CD4-positive, alpha-beta T cell (primary cell): ENCODE measurements at regions not wholly inside any gene's neighbourhood (a gene's known extent, or its start where the extent isn't known, plus 50 kb on each side); places are given as distances from the start of the nearest gene placed in this dataset.
"Not testable (repeated sequence)": the region's sequence is repeated elsewhere in the genome, so short reads cannot be mapped to it uniquely, and the experiment has no call there.

Experiments
- ATAC-seq: fragments of 200-7000 bp; cut with Tn5 transposase; one replicate; pipeline ENCODE4 v1.10.0; 2022; ENCODE audit warnings: mild to moderate bottlenecking; ENCODE audit not compliant: poor library complexity
- CTCF ChIA-PET: fragments of 350-600 bp; sonication (Branson Sonifier 250); formaldehyde crosslinking; loops from one replicate; lab custom pipeline; 2021; ENCODE audit warnings: antibody characterized with exemption, inconsistent platforms; lab: Charles Lee
- POLR2A ChIA-PET: fragments of 350-600 bp; sonication (Branson Sonifier 250); formaldehyde crosslinking; loops from one replicate; lab custom pipeline; 2021; ENCODE audit warnings: antibody characterized with exemption, inconsistent platforms; lab: Charles Lee
- DNase-seq, 14 experiments: peaks; one replicate each; pipeline ENCODE4 v3.0.0-alpha.2; 2013 to 2020; ENCODE audit warnings: mixed read lengths in 2 of 14
- H3K27ac ChIP-seq, 2 donors: one replicate each; pipeline versions ENCODE4 v1.5.1 to v1.7.0; 2013; ENCODE audit warnings: low read length in 2 of 2, low read depth in 1 of 2, mild to moderate bottlenecking in 1 of 2
- H3K27me3 ChIP-seq, 2 experiments: 1 replicate in 1 of 2; 2 replicates in 1 of 2; pipeline versions ENCODE4 v1.6.1 to v1.7.0; 2013; ENCODE audit warnings: low read length in 2 of 2, control low read depth in 1 of 2, mild to moderate bottlenecking in 1 of 2, moderate library complexity in 1 of 2; ENCODE audit not compliant: insufficient read depth in 2 of 2, control insufficient read depth in 1 of 2
- H3K36me3 ChIP-seq: one replicate; pipeline ENCODE4 v1.6.1; 2013; ENCODE audit warnings: low read length, control low read depth; ENCODE audit not compliant: insufficient read depth
- H3K4me1 ChIP-seq: one replicate; pipeline ENCODE4 v1.6.1; 2013; ENCODE audit warnings: low read length, control low read depth; ENCODE audit not compliant: insufficient read depth
- H3K4me3 ChIP-seq: one replicate; pipeline ENCODE4 v1.5.1; 2013; ENCODE audit warnings: mild to moderate bottlenecking, low read length, moderate library complexity
- H3K9me3 ChIP-seq, 2 experiments: 1 replicate in 1 of 2; 2 replicates in 1 of 2; pipeline versions ENCODE4 v1.6.1 to v1.7.0; 2013; ENCODE audit warnings: low read length in 2 of 2, mild to moderate bottlenecking in 2 of 2, control low read depth in 1 of 2, moderate library complexity in 1 of 2; ENCODE audit not compliant: control insufficient read depth in 1 of 2, insufficient read depth in 1 of 2
- H3K27ac Mint-ChIP-seq: one replicate; pipeline ENCODE4 v1.8.0; 2020; ENCODE audit warnings: mixed read lengths
- H3K27me3 Mint-ChIP-seq: one replicate; pipeline ENCODE4 v1.8.0; 2021; ENCODE audit warnings: mixed read lengths
- H3K36me3 Mint-ChIP-seq: one replicate; pipeline ENCODE4 v1.8.0; 2021; ENCODE audit warnings: low read depth, mixed read lengths
- H3K4me1 Mint-ChIP-seq: one replicate; pipeline ENCODE4 v1.8.0; 2021; ENCODE audit warnings: low read depth, mixed read lengths
- H3K4me3 Mint-ChIP-seq: one replicate; pipeline ENCODE4 v1.8.0; 2020; ENCODE audit warnings: mild to moderate bottlenecking, mixed read lengths
- H3K9me3 Mint-ChIP-seq: one replicate; pipeline ENCODE4 v1.8.0; 2020; ENCODE audit warnings: mixed read lengths
- CTCF ChIP-seq: fragments of 200-600 bp; IDR thresholded peaks from one replicate; pipeline ENCODE4 v1.8.0; 2022; ENCODE audit warnings: antibody characterized with exemption, mild to moderate bottlenecking
- intact Hi-C, 2 experiments: fragments of 100-400 bp; cut with DNase I in 1 of 2; cut with micrococcal nuclease in 1 of 2; formaldehyde crosslinking; loops; one replicate each; pipeline versions ENCODE4 v1.15.1 to v1.9.0; 2023 to 2025; cut with DNase I, micrococcal nuclease

- intact Hi-C loops, ATAC-seq, H3K27ac ChIP-seq: not testable (repeated sequence)
These were observed 61.2 kb upstream of the ZNF322 start for GRCh38 chr6:26720663-26721218.

DNA sequence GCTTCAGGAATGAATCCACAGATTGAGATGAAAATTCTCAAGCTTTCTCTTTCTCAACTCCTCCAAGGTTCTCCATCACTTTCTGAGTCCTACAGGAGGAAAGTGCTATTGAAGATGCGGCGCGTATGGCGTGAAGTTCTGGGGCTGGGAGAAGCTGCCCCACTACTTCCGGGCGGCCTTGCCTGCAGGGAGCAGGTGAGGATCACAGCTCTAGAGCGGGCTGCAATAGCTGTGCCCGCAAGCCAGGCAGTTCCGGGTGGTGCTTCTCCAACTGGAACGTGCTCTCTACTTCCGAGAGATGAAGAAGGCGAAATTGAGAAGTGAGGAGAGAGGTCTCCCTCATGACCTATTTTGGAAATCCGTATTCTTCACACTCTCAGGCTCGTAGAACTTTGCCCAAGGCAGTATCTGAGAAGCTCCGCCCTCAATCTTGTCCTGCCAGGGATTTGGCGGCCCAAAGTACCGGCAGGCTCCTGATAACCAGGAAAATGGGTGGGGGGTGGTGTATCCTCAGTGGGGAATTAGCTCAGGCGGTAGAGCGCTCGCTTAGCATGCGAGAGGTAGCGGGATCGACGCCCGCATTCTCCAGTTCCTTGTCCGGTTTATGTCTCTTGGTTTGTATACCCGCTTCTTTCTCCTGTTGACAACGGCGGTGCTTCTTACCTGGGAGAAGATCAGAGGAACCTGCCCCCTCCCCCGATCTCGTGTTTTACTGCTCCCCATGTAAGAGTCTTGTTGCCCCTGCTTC lies 70.6 kb upstream of the ZNF322 start:
- H3K27me3 Mint-ChIP-seq, DNase-seq, H3K36me3 ChIP-seq, CTCF ChIA-PET, H3K27ac ChIP-seq, H3K9me3 Mint-ChIP-seq, H3K27ac Mint-ChIP-seq, ATAC-seq, POLR2A ChIA-PET, H3K9me3 ChIP-seq, H3K36me3 Mint-ChIP-seq, H3K4me1 ChIP-seq, intact Hi-C loops, H3K4me3 ChIP-seq, H3K4me1 Mint-ChIP-seq, H3K27me3 ChIP-seq, H3K4me3 Mint-ChIP-seq: not testable (repeated sequence)

More at GRCh38 chr6:26720663-26721218, 61.2 kb upstream of the ZNF322 start:
- H3K36me3 Mint-ChIP-seq, H3K4me3 Mint-ChIP-seq, H3K27me3 Mint-ChIP-seq, CTCF ChIA-PET, H3K36me3 ChIP-seq, DNase-seq, H3K4me3 ChIP-seq, H3K9me3 Mint-ChIP-seq, H3K27ac Mint-ChIP-seq, POLR2A ChIA-PET, H3K27me3 ChIP-seq, H3K4me1 ChIP-seq, H3K4me1 Mint-ChIP-seq, H3K9me3 ChIP-seq: not testable (repeated sequence)

GRCh38 chr6:26734776-26735472 lies 75.4 kb upstream of the ZNF322 start:
- H3K27me3 Mint-ChIP-seq, CTCF ChIA-PET, H3K4me1 Mint-ChIP-seq, H3K9me3 ChIP-seq, H3K27me3 ChIP-seq, intact Hi-C loops, H3K27ac ChIP-seq, DNase-seq, H3K36me3 ChIP-seq, H3K27ac Mint-ChIP-seq, H3K36me3 Mint-ChIP-seq, H3K9me3 Mint-ChIP-seq, H3K4me3 Mint-ChIP-seq, POLR2A ChIA-PET, H3K4me3 ChIP-seq, H3K4me1 ChIP-seq, ATAC-seq: not testable (repeated sequence)

DNA sequence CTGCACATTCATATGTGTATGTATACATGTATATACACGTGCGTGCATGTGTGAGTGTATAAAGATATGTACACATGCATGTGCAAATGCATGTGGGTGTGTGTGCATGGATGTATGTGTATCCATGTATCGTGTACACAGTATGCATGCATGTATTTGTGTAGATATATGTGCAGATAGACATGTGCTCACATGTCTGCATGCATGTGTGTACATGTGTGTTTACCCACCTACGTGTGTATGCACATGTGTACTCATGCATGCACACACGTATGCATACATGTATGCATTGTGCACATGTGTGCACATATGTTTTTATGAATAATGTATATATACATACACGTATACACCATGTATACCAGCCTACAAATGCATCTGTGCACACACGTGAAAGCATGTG lies 80.3 kb upstream of the ZNF322 start:
- ATAC-seq, result no peak

More for the DNA sequence above, 80.3 kb upstream of the ZNF322 start:
- Histone ChIP-seq H3K9me3 (peaks cover 10 to 12% of the 10 kb centered on the region in 2 experiments), H3K4me3 (no peak overlapping the region), H3K4me1 (no peaks in the 10 kb centered on the region), H3K27ac (no peak overlapping the region), H3K36me3 (no peaks in the 10 kb centered on the region), H3K27me3 (peaks cover 20 to 27% of the 10 kb centered on the region in 2 experiments)
- no peak for DNase-seq
- intact Hi-C loops, result no loop called here
- no peak for TF ChIP-seq CTCF
- H3K27me3 Mint-ChIP-seq, result peaks cover 43% of the 10 kb centered on the region
- peaks cover 12% of the 10 kb centered on the region for H3K36me3 Mint-ChIP-seq
- CTCF ChIA-PET, result no interaction called here
- POLR2A ChIA-PET, result no interaction called here
- H3K27ac Mint-ChIP-seq, result no peak overlapping the region
- peaks cover 13% of the 10 kb centered on the region for H3K9me3 Mint-ChIP-seq
- H3K4me1 Mint-ChIP-seq, result no peaks in the 10 kb centered on the region
- no peak overlapping the region for H3K4me3 Mint-ChIP-seq
